GM18951 (cell line): ENCODE measurements at regions not wholly inside any gene's neighbourhood (a gene's known extent, or its start where the extent isn't known, plus 50 kb on each side); places are given as distances from the start of the nearest gene placed in this dataset.
"Not testable (repeated sequence)": the region's sequence is repeated elsewhere in the genome, so short reads cannot be mapped to it uniquely, and the experiment has no call there.

Experiments
- POLR2A ChIP-seq: IDR thresholded peaks from 4 replicates; pipeline ENCODE4 v1.6.1; 2011; ENCODE audit warnings: mild to moderate bottlenecking; ENCODE audit not compliant: insufficient read length, insufficient read depth; ENCODE audit errors: extremely low read depth
- in situ Hi-C: fragments of 300-500 bp; cut with MboI; formaldehyde crosslinking; loops from one replicate; pipeline ENCODE4 v1.12.0; 2022; ENCODE audit warnings: low sequenced_read_pairs, mixed read lengths, inconsistent platforms; ENCODE audit not compliant: unreplicated experiment

- TF ChIP-seq POLR2A = no peak
- in situ Hi-C loops = no loop called here
These were observed 164.9 kb downstream of the ESM1 start for GRCh38 chr5:54820346-54821134.

GRCh38 chr5:54807421-54807820 lies 178.0 kb downstream of the ESM1 start:
- in situ Hi-C loops = no loop called here
- TF ChIP-seq POLR2A = no peak

- no peak for TF ChIP-seq POLR2A
- in situ Hi-C loops = no loop called here
These were observed 180.9 kb downstream of the ESM1 start for GRCh38 chr5:54804521-54804920.

GRCh38 chr5:54804086-54804485 lies 181.3 kb downstream of the ESM1 start:
- in situ Hi-C loops = no loop called here
- no peak for TF ChIP-seq POLR2A

- in situ Hi-C loops = no loop called here
- no peak for TF ChIP-seq POLR2A
These were observed 181.9 kb downstream of the ESM1 start for GRCh38 chr5:54803471-54804011.

- in situ Hi-C loops = no loop called here
- TF ChIP-seq POLR2A = no peak
These were observed 185.7 kb downstream of the ESM1 start for GRCh38 chr5:54799645-54800044.

GRCh38 chr5:54795777-54796176 lies 189.6 kb downstream of the ESM1 start:
- no peak for TF ChIP-seq POLR2A

GRCh38 chr5:54795284-54795683 lies 190.1 kb downstream of the ESM1 start:
- TF ChIP-seq POLR2A = no peak
- in situ Hi-C loops = no loop called here

More at GRCh38 chr5:54795777-54796176, 189.6 kb downstream of the ESM1 start:
- in situ Hi-C loops = no loop called here

- no peak for TF ChIP-seq POLR2A
These were observed 191.0 kb downstream of the ESM1 start for GRCh38 chr5:54794135-54794975.

GRCh38 chr5:54793468-54794134 lies 191.8 kb downstream of the ESM1 start:
- no peak for TF ChIP-seq POLR2A

More at GRCh38 chr5:54794135-54794975, 191.0 kb downstream of the ESM1 start:
- in situ Hi-C loops = no loop called here

GRCh38 chr5:54792611-54793404 lies 192.6 kb downstream of the ESM1 start:
- no peak for TF ChIP-seq POLR2A
- in situ Hi-C loops = no loop called here

More at GRCh38 chr5:54793468-54794134, 191.8 kb downstream of the ESM1 start:
- in situ Hi-C loops = no loop called here

GRCh38 chr5:54787910-54788309 lies 197.5 kb downstream of the ESM1 start:
- in situ Hi-C loops = not testable (repeated sequence)

GRCh38 chr5:54785729-54786591 lies 199.4 kb downstream of the ESM1 start:
- no peak for TF ChIP-seq POLR2A
- in situ Hi-C loops = no loop called here
